PC-3 (cell line): ENCODE measurements at regions not wholly inside any gene's neighbourhood (a gene's known extent, or its start where the extent isn't known, plus 50 kb on each side); places are given as distances from the start of the nearest gene placed in this dataset.

Experiments
- ATAC-seq: fragments of 200-7000 bp; cut with Tn5 transposase; 2 replicates; pipeline ENCODE4 v1.9.1; 2020; ENCODE audit warnings: mild to moderate bottlenecking, moderate library complexity
- BruUV-seq: library from RNA; stranded (reverse); fragments of 400-500 nt; replicated peaks from 2 replicates; lab custom pipeline; 2021; lab: Mats Ljungman, UMichigan
- CTCF ChIA-PET: fragments of 300-600 bp; sonication (Branson Sonifier 250); formaldehyde crosslinking; loops from one replicate; lab custom pipeline; 2022; ENCODE audit warnings: antibody characterized with exemption; lab: Charles Lee
- POLR2A ChIA-PET: fragments of 300-600 bp; sonication (Branson Sonifier 250); formaldehyde crosslinking; loops from one replicate; lab custom pipeline; 2022; ENCODE audit warnings: antibody characterized with exemption; ENCODE audit not compliant: unreplicated experiment; lab: Charles Lee
- DNase-seq: peaks from one replicate; pipeline ENCODE4 v3.0.0-alpha.2; 2015
- H2AFZ ChIP-seq: fragments of 300-600 bp; sonication (generic); 2 replicates; pipeline ENCODE4 v1.6.0; 2016; ENCODE audit warnings: antibody characterized with exemption, low read length
- H3F3A ChIP-seq: fragments of 300-600 bp; sonication (generic); one replicate; pipeline ENCODE4 v1.6.0; 2017; ENCODE audit warnings: antibody characterized with exemption, low read length, control low read depth, mild to moderate bottlenecking; ENCODE audit not compliant: unreplicated experiment
- H3K27ac ChIP-seq: fragments of 300-600 bp; sonication (generic); 2 replicates; pipeline ENCODE4 v1.5.1; 2016; ENCODE audit warnings: mild to moderate bottlenecking, low read length
- H3K27me3 ChIP-seq: fragments of 300-600 bp; sonication (generic); 2 replicates; pipeline ENCODE4 v1.6.1; 2016; ENCODE audit warnings: low read length, mixed read lengths
- H3K36me3 ChIP-seq: fragments of 300-600 bp; sonication (generic); 2 replicates; pipeline ENCODE4 v1.6.1; 2016; ENCODE audit warnings: low read depth, mixed run types, low read length, mixed read lengths
- H3K4me1 ChIP-seq: fragments of 300-600 bp; sonication (generic); 2 replicates; pipeline ENCODE4 v1.5.1; 2016; ENCODE audit warnings: low read length; ENCODE audit not compliant: insufficient read depth
- H3K4me2 ChIP-seq: fragments of 300-600 bp; sonication (generic); 2 replicates; pipeline ENCODE4 v1.6.0; 2016; ENCODE audit warnings: low read length
- H3K4me3 ChIP-seq: fragments of 300-600 bp; sonication (generic); 2 replicates; pipeline ENCODE4 v1.5.1; 2016; ENCODE audit warnings: mild to moderate bottlenecking, low read length, mixed read lengths
- H3K79me2 ChIP-seq: fragments of 300-600 bp; sonication (generic); 2 replicates; pipeline ENCODE4 v1.6.1; 2017; ENCODE audit warnings: low read length, mixed read lengths
- H3K9ac ChIP-seq: fragments of 300-600 bp; sonication (generic); 2 replicates; pipeline ENCODE4 v1.6.0; 2016; ENCODE audit warnings: mild to moderate bottlenecking, low read length
- H3K9me2 ChIP-seq: fragments of 300-600 bp; sonication (generic); replicated peaks from 2 replicates; pipeline ENCODE4 v1.6.1; 2016; ENCODE audit warnings: mixed run types, low read length, mixed read lengths
- H3K9me3 ChIP-seq: fragments of 300-600 bp; sonication (generic); 2 replicates; pipeline ENCODE4 v1.6.1; 2016; ENCODE audit warnings: low read length, mixed read lengths
- H4K20me1 ChIP-seq: fragments of 300-600 bp; sonication (generic); 2 replicates; pipeline ENCODE4 v1.6.1; 2016; ENCODE audit warnings: low read length, mixed read lengths
- EZH2 ChIP-seq: fragments of 300-600 bp; sonication (generic); IDR thresholded peaks from one replicate; pipeline ENCODE4 v1.6.1; 2017; ENCODE audit warnings: antibody characterized with exemption, mild to moderate bottlenecking, low read length; ENCODE audit not compliant: unreplicated experiment
- EZH2phosphoT487 ChIP-seq: fragments of 300-600 bp; sonication (generic); IDR thresholded peaks from 2 replicates; pipeline ENCODE4 v1.6.1; 2018; ENCODE audit warnings: mild to moderate bottlenecking, antibody characterized with exemption, low read length, borderline replicate concordance
- intact Hi-C: fragments of 100-400 bp; cut with micrococcal nuclease; formaldehyde crosslinking; loops from 2 replicates; pipeline ENCODE4 v1.9.0; 2023
- TF ChIP-seq, protein P1 (sequence below): fragments of 300-600 bp; sonication (generic); conservative IDR thresholded peaks from 2 replicates; pipeline ENCODE4 v1.5.1; 2017; ENCODE audit warnings: antibody characterized with exemption, low read depth, mild to moderate bottlenecking, low read length

DNA sequence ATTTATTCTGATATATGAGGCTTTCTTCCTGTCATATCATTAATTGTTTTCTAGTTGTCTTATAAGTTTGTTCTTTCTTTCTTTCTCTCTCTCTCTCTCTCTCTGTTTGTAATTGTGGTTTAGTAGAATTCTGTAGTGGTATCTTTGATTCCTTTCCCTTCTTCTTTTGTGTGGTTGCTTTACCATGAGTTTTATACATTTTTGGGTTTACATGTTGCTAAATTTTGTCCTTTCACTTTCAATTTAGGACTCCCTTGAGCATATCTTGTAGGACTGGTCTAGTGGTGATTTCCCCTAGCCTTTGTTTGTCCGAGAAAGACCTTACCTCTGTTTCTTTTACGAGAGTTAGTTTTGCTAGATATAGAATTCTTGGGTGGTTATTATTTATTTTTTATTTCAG lies 162.3 kb upstream of the CHRM3 start:
- H3K79me2 ChIP-seq, result no peaks in the 10 kb centered on the region
- H4K20me1 ChIP-seq, result no peaks in the 10 kb centered on the region
- DNase-seq (no peak), ATAC-seq (no peak)
- peaks cover 7% of the 10 kb centered on the region; the same call in 1 of the 2 replicates for H3K36me3 ChIP-seq
- POLR2A ChIA-PET, result no interaction called here
- no peak overlapping the region for H3K27ac ChIP-seq
- H3K4me2 ChIP-seq, result no peak overlapping the region
- no peak overlapping the region for H3K4me3 ChIP-seq
- peaks cover 32% of the 10 kb centered on the region; the same call in 1 of the 2 replicates for H3K9me3 ChIP-seq
- H3F3A ChIP-seq, result no peaks in the 10 kb centered on the region
- peaks cover 14% of the 10 kb centered on the region for H3K4me1 ChIP-seq
- no peaks in the 10 kb centered on the region for H3K9me2 ChIP-seq
- no peak overlapping the region for H2AFZ ChIP-seq
- no peak overlapping the region for H3K9ac ChIP-seq
- CTCF ChIA-PET, result no interaction called here
- intact Hi-C loops, result no loop called here
- H3K27me3 ChIP-seq, result no peaks in the 10 kb centered on the region
- TF ChIP-seq, protein P1, sequence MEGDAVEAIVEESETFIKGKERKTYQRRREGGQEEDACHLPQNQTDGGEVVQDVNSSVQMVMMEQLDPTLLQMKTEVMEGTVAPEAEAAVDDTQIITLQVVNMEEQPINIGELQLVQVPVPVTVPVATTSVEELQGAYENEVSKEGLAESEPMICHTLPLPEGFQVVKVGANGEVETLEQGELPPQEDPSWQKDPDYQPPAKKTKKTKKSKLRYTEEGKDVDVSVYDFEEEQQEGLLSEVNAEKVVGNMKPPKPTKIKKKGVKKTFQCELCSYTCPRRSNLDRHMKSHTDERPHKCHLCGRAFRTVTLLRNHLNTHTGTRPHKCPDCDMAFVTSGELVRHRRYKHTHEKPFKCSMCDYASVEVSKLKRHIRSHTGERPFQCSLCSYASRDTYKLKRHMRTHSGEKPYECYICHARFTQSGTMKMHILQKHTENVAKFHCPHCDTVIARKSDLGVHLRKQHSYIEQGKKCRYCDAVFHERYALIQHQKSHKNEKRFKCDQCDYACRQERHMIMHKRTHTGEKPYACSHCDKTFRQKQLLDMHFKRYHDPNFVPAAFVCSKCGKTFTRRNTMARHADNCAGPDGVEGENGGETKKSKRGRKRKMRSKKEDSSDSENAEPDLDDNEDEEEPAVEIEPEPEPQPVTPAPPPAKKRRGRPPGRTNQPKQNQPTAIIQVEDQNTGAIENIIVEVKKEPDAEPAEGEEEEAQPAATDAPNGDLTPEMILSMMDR, result no peak
- no peak for TF ChIP-seq EZH2
- TF ChIP-seq EZH2phosphoT487, result no peak
- no TSS peak for BruUV-seq

DNA sequence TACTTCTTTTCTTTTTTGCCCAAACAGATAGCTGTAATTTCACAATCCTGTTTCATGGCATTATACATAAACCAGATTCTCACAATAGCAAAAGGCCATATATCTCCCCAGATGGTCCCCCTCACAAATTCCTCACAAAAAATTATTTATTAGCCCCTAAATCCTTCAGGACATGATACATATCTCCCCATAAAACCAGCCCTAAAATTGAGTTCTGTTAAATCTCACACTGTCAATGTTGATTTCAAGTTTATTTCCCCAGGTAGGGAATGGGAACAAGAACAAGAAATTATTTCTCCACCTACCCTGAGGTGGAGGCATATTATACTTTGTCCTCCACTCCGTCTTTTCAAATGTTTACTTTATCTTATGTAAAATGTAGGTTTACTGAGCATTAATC lies 163.4 kb upstream of the CHRM3 start:
- intact Hi-C loops, result no loop called here
- TF ChIP-seq EZH2 (no peak), EZH2phosphoT487 (no peak)
- TF ChIP-seq, protein P1, result no peak

DNA sequence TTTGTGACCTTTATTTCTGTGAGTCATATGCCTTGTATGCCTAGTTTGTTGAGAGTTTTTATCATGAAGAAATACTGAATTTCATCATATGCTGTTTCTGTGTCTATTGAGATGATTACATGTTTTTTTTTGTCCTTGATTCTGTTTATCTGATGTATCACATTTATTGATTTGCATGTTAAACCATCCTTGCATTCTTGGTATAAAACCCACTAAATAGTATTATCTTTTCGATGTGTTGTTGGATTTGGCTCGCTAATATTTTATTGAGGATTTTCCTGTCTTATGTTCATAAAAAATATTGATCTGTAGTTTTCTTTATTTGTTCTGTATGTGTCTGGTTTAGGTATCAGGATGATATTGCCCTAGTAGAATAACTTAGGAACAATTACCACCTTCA lies 164.7 kb upstream of the CHRM3 start:
- Histone ChIP-seq H3K9me3 (peaks cover 32% of the 10 kb centered on the region; the same call in 1 of the 2 replicates), H3F3A (no peaks in the 10 kb centered on the region), H3K36me3 (peaks cover 7% of the 10 kb centered on the region; the same call in 1 of the 2 replicates), H3K4me1 (no peaks in the 10 kb centered on the region), H3K9ac (no peak overlapping the region), H3K27ac (no peak overlapping the region), H3K4me3 (no peak overlapping the region), H3K27me3 (no peaks in the 10 kb centered on the region), H3K4me2 (no peak overlapping the region), H2AFZ (no peak overlapping the region), H4K20me1 (no peaks in the 10 kb centered on the region), H3K9me2 (no peaks in the 10 kb centered on the region), H3K79me2 (no peaks in the 10 kb centered on the region)
- ATAC-seq, result no peak
- CTCF ChIA-PET, result no interaction called here
- no peak for DNase-seq
- no peak for TF ChIP-seq EZH2
- TF ChIP-seq EZH2phosphoT487, result no peak
- TF ChIP-seq, protein P1, result no peak
- POLR2A ChIA-PET, result no interaction called here
- intact Hi-C loops, result no loop called here
- no TSS peak for BruUV-seq

More for the DNA sequence above, 163.4 kb upstream of the CHRM3 start:
- Histone ChIP-seq H3K4me1 (peaks cover 3% of the 10 kb centered on the region), H3K79me2 (no peaks in the 10 kb centered on the region), H2AFZ (no peak overlapping the region), H3K9me3 (peaks cover 32% of the 10 kb centered on the region; the same call in 1 of the 2 replicates), H3K4me3 (no peak overlapping the region), H3F3A (no peaks in the 10 kb centered on the region), H3K4me2 (no peak overlapping the region), H3K36me3 (peaks cover 7% of the 10 kb centered on the region; the same call in 1 of the 2 replicates), H3K9ac (no peak overlapping the region), H3K9me2 (no peaks in the 10 kb centered on the region), H3K27ac (no peak overlapping the region), H3K27me3 (no peaks in the 10 kb centered on the region), H4K20me1 (no peaks in the 10 kb centered on the region)
- no peak for DNase-seq
- BruUV-seq, result no TSS peak
- POLR2A ChIA-PET, result no interaction called here
- CTCF ChIA-PET, result no interaction called here
- ATAC-seq, result no peak
